B cell (primary cell): ENCODE measurements at regions not wholly inside any gene's neighbourhood (a gene's known extent, or its start where the extent isn't known, plus 50 kb on each side); places are given as distances from the start of the nearest gene placed in this dataset.

Source experiments
- ATAC-seq: fragments of 200-7000 bp; cut with Tn5 transposase; one replicate; pipeline ENCODE4 v1.10.0; 2021; ENCODE audit warnings: low read depth, mild to moderate bottlenecking, moderate number of reproducible peaks, moderate library complexity
- CTCF ChIA-PET: fragments of 350-600 bp; sonication (Branson Sonifier 250); formaldehyde crosslinking; loops from one replicate; lab custom pipeline; 2021; ENCODE audit warnings: antibody characterized with exemption, inconsistent platforms; lab: Charles Lee
- POLR2A ChIA-PET: fragments of 350-600 bp; sonication (Branson Sonifier 250); formaldehyde crosslinking; loops from one replicate; lab custom pipeline; 2021; ENCODE audit warnings: antibody characterized with exemption; lab: Charles Lee
- DNase-seq: peaks from one replicate; pipeline ENCODE4 v3.0.0; 2013
- H2AFZ ChIP-seq: 2 replicates; pipeline ENCODE4 v1.6.1; 2012; ENCODE audit warnings: mild to moderate bottlenecking, low read depth, low read length; ENCODE audit not compliant: insufficient read depth, poor library complexity, severe bottlenecking
- H3K27ac ChIP-seq, 2 donors: 1 replicate in 1 of 2; 2 replicates in 1 of 2; pipeline ENCODE4 v1.5.1; 2012 to 2013; ENCODE audit warnings: low read length in 2 of 2, mild to moderate bottlenecking in 2 of 2, moderate library complexity in 1 of 2
- H3K27me3 ChIP-seq, 4 experiments: fragments of 200-600 bp in 1 of 4; sonication (generic) in 1 of 4; replicated peaks in 1 of 4; 1 replicate in 2 of 4; 2 replicates in 2 of 4; pipeline versions ENCODE4 v1.6.1 to v1.7.0; 2013 to 2016; ENCODE audit warnings: low read length in 3 of 4, mild to moderate bottlenecking in 2 of 4, mixed read lengths in 1 of 4, moderate library complexity in 1 of 4; ENCODE audit not compliant: insufficient read depth in 4 of 4, control insufficient read depth in 3 of 4; ENCODE audit errors: control extremely low read depth in 1 of 4
- H3K36me3 ChIP-seq, 2 experiments: replicated peaks in 1 of 2; 1 replicate in 1 of 2; 2 replicates in 1 of 2; pipeline versions ENCODE4 v1.6.1 to v1.7.1; 2013; ENCODE audit warnings: low read length in 1 of 2; ENCODE audit not compliant: insufficient read depth in 2 of 2, control insufficient read depth in 1 of 2; ENCODE audit errors: control extremely low read depth in 1 of 2, extremely low read depth in 1 of 2
- H3K4me1 ChIP-seq, 2 donors: fragments of 200-600 bp in 1 of 2; sonication (generic) in 1 of 2; 1 replicate in 1 of 2; 2 replicates in 1 of 2; pipeline versions ENCODE4 v1.5.1 to v1.6.1; 2013 to 2017; ENCODE audit warnings: low read length in 2 of 2; ENCODE audit not compliant: control insufficient read depth in 2 of 2, insufficient read depth in 2 of 2
- H3K4me2 ChIP-seq: replicated peaks from 2 replicates; pipeline ENCODE3; 2012; ENCODE audit warnings: mild to moderate bottlenecking, low read depth, low read length; ENCODE audit not compliant: poor library complexity, severe bottlenecking
- H3K4me3 ChIP-seq, 5 experiments: fragments of 200-600 bp in 1 of 5; sonication (generic) in 1 of 5; 1 replicate in 3 of 5; 2 replicates in 2 of 5; pipeline versions ENCODE4 v1.5.1 to v1.7.0; 2011 to 2016; ENCODE audit warnings: low read length in 4 of 5, mild to moderate bottlenecking in 4 of 5, low read depth in 2 of 5, control low read depth in 1 of 5, moderate library complexity in 1 of 5; ENCODE audit not compliant: insufficient read depth in 1 of 5; ENCODE audit errors: control extremely low read depth in 1 of 5, extremely low read depth in 1 of 5
- H3K79me2 ChIP-seq: fragments of 200-600 bp; sonication (generic); one replicate; pipeline ENCODE4 v1.6.0; 2016; ENCODE audit warnings: low read length; ENCODE audit not compliant: control insufficient read depth, insufficient read depth
- H3K9ac ChIP-seq: fragments of 200-600 bp; sonication (generic); 2 replicates; pipeline ENCODE4 v1.6.1; 2017; ENCODE audit warnings: mild to moderate bottlenecking, low read length, moderate library complexity
- H3K9me3 ChIP-seq, 3 donors: one replicate each; pipeline versions ENCODE4 v1.6.1 to v1.7.1; 2013; ENCODE audit warnings: low read length in 2 of 3; ENCODE audit not compliant: control insufficient read depth in 2 of 3, insufficient read depth in 1 of 3; ENCODE audit errors: control extremely low read depth in 1 of 3
- H4K20me1 ChIP-seq: 2 replicates; pipeline ENCODE4 v1.6.0; 2012; ENCODE audit warnings: mild to moderate bottlenecking, low read length; ENCODE audit not compliant: insufficient read depth, control insufficient read depth, poor library complexity, severe bottlenecking
- H3K27ac Mint-ChIP-seq: one replicate; pipeline ENCODE4 v1.8.0; 2021; ENCODE audit warnings: mixed read lengths
- H3K27me3 Mint-ChIP-seq: one replicate; pipeline ENCODE4 v1.8.0; 2021; ENCODE audit warnings: mixed read lengths
- H3K4me1 Mint-ChIP-seq: one replicate; pipeline ENCODE4 v1.8.0; 2021; ENCODE audit warnings: mixed read lengths
- H3K4me3 Mint-ChIP-seq: one replicate; pipeline ENCODE4 v1.8.0; 2021; ENCODE audit warnings: mixed read lengths
- H3K9me3 Mint-ChIP-seq: one replicate; pipeline ENCODE4 v1.8.0; 2022; ENCODE audit warnings: mixed read lengths; ENCODE audit not compliant: insufficient read depth
- CTCF ChIP-seq: fragments of 200-600 bp; IDR thresholded peaks from one replicate; pipeline ENCODE4 v1.8.0; 2022; ENCODE audit warnings: antibody characterized with exemption, mild to moderate bottlenecking
- EZH2 ChIP-seq: IDR thresholded peaks from 2 replicates; pipeline ENCODE4 v1.6.1; 2012; ENCODE audit warnings: borderline replicate concordance, low read depth, mild to moderate bottlenecking, moderate library complexity, low read length; ENCODE audit not compliant: insufficient read depth, poor library complexity, severe bottlenecking
- WGBS: methylation state at CpG from one replicate; pipeline ENCODE4 v1.1.5; 2013; ENCODE audit warnings: missing lambda C conversion rate; ENCODE audit not compliant: insufficient coverage; 5-methylcytosine and 5-hydroxymethylcytosine counted together
- intact Hi-C: fragments of 100-400 bp; cut with micrococcal nuclease; formaldehyde crosslinking; loops from one replicate; pipeline ENCODE4 v1.10.0; 2022

- ChIA-PET POLR2A (no interaction called here), CTCF (no interaction called here)
- Histone ChIP-seq H3K9me3 (peaks cover 0 to 14% (median 0%) of the 10 kb centered on the region in 3 donors), H3K4me2 (no peak overlapping the region), H3K9ac (no peak overlapping the region), H3K79me2 (no peaks in the 10 kb centered on the region), H2AFZ (no peak overlapping the region), H3K36me3 (no peaks in the 10 kb centered on the region), H4K20me1 (no peaks in the 10 kb centered on the region), H3K27ac (no peak overlapping the region), H3K27me3 (peaks cover 0 to 2% (median 0%) of the 10 kb centered on the region in 4 experiments), H3K4me3 (no peak overlapping the region), H3K4me1 (no peaks in the 10 kb centered on the region)
- 95% methylated on average over 12 of the region's 12 CpGs for WGBS
- Mint-ChIP-seq H3K9me3 (no peaks in the 10 kb centered on the region), H3K27ac (no peak overlapping the region), H3K4me1 (no peaks in the 10 kb centered on the region), H3K27me3 (no peaks in the 10 kb centered on the region), H3K4me3 (no peak overlapping the region)
- no peak for DNase-seq
- intact Hi-C loops: no loop called here
- TF ChIP-seq CTCF (no peak), EZH2 (no peak)
- ATAC-seq: no peak
Observed at GRCh38 chr2:239467956-239468490, 67.2 kb upstream of the HDAC4 start.

GRCh38 chr2:239467281-239467955 is 66.6 kb upstream of the HDAC4 start:
- ChIA-PET CTCF (no interaction called here), POLR2A (no interaction called here)
- DNase-seq: no peak
- no peaks in the 10 kb centered on the region for H3K27me3 Mint-ChIP-seq
- no peak overlapping the region for H3K4me3 Mint-ChIP-seq
- no peaks in the 10 kb centered on the region for H3K4me1 Mint-ChIP-seq
- intact Hi-C loops: no loop called here
- ATAC-seq: no peak
- H3K4me2 ChIP-seq: no peak overlapping the region
- H3K27ac Mint-ChIP-seq: no peak overlapping the region
- H3K9me3 Mint-ChIP-seq: no peaks in the 10 kb centered on the region
- peaks cover 0 to 2% (median 0%) of the 10 kb centered on the region in 4 experiments for H3K27me3 ChIP-seq
- no peak overlapping the region for H3K4me3 ChIP-seq
- H2AFZ ChIP-seq: no peak overlapping the region
- H3K9me3 ChIP-seq: peaks cover 0 to 14% (median 0%) of the 10 kb centered on the region in 3 donors
- no peak for TF ChIP-seq CTCF
- TF ChIP-seq EZH2: no peak
- no peaks in the 10 kb centered on the region for H3K4me1 ChIP-seq
- 98% methylated on average over 7 of the region's 7 CpGs for WGBS
- H3K27ac ChIP-seq: no peak overlapping the region
- H3K36me3 ChIP-seq: no peaks in the 10 kb centered on the region
- no peak overlapping the region for H3K9ac ChIP-seq
- H4K20me1 ChIP-seq: no peaks in the 10 kb centered on the region
- no peaks in the 10 kb centered on the region for H3K79me2 ChIP-seq
